ENCODE measurements at regions not wholly inside any gene's neighbourhood (a gene's known extent, or its start where the extent isn't known, plus 50 kb on each side); places are given as distances from the start of the nearest gene placed in this dataset.

- DNase-seq, result no peak
Observed at GRCh38 chr3:14288833-14289451, 110.3 kb downstream of the LSM3 start.

GRCh38 chr3:14289590-14290461 lies 111.2 kb downstream of the LSM3 start:
- DNase-seq, result no peak

- no peak for DNase-seq
Observed at GRCh38 chr3:14290631-14291385, 111.6 kb upstream of the SLC6A6 start.

DNA sequence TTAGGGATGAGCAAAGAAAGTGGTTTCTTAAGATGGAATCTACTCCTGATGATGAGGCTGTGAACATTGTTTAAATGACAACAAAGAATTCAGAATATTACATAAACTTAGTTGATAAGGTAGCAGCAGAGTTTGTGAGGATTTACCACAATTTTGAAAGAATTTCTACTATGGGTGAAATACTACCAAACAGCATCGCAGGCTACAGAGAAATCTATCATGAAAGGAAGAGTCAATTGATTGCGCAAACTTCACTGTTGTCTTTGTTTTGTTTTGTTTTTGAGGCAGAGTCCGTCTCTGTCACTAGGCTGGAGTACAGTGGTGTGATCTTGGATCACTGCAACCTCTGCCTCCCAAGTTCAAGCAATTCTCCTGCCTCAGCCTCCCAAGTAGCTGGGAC lies 107.4 kb upstream of the SLC6A6 start:
- DNase-seq, result no peak

- no peak for DNase-seq
Observed at GRCh38 chr3:14295801-14296200, 106.6 kb upstream of the SLC6A6 start.

GRCh38 chr3:14297305-14297704 lies 105.1 kb upstream of the SLC6A6 start:
- DNase-seq, result no peak

- no peak for DNase-seq
Observed at GRCh38 chr3:14297784-14298236, 104.6 kb upstream of the SLC6A6 start.

DNA sequence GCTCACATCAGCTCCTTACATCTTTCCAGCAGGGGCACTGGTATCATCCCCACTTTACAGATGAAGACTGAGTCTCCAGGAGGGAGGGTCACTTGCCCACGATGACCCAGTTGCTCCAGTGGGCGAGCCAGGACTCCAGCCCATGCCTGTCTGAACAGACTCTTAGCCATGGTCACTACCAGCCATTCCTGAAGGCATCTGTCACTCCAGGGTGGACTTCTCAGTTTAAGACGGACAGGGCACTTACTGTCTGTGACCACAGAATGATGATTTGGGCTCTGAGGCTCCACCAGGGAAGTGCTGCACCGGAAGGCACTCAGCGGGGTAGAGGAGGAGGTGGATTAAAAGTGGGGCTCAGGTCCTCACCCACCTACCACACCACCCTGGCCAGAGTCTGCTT lies 104.0 kb upstream of the SLC6A6 start:
- no peak for DNase-seq

DNA sequence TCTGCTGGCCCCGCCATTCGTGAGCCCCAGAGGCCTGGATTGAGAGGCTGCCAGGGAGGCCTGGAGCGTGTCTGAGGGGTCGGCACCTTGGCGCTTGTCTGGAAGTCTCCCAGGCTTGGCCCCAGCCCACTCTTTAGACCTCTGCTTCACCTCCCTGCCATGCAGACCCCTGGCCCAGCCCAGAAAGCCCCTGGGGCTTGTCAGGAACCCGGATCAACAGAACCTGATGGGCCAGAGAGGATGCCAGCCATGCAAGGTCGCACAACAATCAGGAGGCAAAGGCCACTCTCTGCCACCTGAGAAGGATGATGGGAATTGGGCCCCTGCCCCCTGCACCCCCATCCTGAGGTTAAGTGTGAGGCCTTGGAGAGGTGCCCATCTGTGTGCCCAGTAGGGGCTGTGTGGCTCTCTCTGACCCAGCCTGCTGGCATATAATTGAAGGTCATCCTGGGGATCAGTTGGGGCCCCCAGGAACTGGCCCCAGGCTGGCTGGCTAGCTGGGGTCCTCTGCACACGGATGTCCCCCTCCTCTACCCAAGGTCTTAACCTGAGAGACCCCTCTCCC lies 103.3 kb upstream of the SLC6A6 start:
- DNase-seq, result no peak

DNA sequence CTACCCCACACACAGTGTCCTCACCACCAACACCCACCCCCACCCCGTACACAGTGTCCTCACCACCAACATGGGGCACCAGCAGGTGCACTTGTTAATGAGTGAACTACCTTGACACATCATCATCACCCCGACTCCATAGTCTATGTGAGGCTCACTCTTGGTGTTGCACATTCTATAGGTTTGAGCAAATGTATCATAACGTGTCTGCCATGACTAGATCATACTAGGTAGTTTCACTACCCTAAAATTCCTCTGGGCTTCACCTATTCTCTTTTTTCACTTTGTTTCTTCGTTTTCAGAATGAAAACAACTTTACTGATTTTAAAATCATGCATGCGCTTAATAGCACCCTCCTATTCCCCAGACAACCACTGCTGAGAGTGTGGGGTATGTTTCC lies 102.6 kb upstream of the SLC6A6 start:
- DNase-seq, result no peak

DNA sequence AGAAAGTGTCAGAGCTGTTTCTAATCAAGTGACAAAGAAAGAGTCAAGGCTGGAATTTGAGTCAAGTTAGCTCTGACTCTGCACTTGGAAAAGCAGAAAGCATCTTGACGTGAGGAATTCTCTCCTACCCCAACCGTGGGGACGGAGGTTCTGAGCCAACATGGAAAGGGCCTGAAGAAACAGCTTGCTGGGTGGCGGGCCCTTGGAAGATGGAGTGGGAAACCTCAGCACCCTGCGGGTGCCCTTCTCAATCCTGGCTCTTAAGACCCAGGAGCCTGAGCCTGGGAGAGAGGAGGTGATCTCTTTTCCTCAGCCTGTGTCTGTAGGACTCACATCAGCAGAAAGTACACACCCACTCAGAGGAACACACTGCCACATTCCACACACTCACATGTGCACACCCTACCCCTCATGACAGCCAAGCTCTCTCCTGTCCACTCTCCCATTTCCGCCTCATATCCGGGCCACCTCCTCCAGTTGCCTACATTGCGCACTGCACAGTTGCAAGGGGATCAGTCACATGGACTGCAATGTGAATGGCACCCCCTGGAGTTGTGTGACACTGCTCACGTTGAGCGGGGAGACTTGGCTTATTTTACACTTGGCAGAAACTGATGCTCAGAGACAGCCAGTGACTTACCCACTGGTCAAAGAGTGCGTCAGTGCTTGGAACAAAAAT lies 101.5 kb upstream of the SLC6A6 start:
- no peak for DNase-seq

DNA sequence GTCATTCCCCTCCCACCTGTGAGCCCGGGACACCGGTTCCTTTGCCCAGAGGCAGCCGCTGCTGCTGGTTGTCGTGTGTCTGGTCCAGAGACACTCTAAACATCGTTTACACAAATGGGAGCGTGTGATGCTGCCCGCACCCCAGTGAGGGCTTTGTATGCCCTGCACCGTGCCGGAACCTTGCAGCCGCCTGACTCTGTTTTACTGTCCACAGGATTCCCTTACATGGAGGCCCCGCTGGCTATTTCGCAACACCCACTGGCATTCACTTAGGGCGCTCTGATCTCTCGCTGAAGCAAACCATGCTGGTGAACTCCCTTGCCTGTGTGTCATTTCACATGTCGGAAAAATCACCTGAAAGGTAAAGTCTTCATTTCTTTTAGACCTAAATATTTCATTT lies 100.8 kb upstream of the SLC6A6 start:
- no peak for DNase-seq

DNA sequence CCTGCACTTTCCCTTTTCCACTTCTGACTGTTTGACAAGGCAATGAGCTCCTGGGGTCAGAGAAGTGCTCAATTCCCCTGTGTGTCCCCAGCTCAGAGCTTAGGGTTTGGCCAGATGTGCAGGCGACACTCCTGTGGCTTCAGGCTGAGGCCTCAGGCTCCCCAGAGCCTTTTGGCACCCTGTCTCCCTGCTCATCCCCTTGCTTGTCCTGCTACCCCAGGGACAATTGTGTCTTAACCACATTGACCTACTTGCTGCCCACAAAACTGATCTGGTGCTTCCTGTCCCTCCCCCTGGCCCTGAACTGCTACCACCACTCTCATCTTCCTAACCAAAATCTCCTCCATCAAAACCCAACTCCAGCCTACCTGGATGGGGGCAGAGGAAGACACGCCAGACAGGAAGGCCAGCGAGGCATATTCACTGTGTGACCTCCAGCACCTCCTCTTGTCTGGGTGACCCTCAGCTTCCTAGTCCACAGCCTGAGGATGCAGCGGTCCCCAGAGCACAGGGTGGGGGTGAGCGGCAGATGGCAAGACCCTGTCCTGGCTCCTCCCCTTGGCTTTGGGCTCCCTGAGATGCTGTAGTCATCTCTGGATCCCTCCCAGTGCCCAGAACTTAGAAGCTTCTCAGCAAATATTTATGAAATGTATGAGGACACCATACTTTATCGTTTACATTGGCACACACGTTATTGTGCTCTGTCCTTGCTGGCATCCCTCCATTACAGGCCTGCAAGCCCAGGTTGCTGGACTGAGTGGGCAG lies 98.9 kb upstream of the SLC6A6 start:
- DNase-seq, result no peak

GRCh38 chr3:14304101-14305045 lies 98.0 kb upstream of the SLC6A6 start:
- no peak for DNase-seq

GRCh38 chr3:14305324-14305723 lies 97.1 kb upstream of the SLC6A6 start:
- DNase-seq, result no peak

GRCh38 chr3:14306142-14306541 lies 96.3 kb upstream of the SLC6A6 start:
- DNase-seq, result no peak

- DNase-seq, result no peak
Observed at GRCh38 chr3:14307656-14308302, 94.6 kb upstream of the SLC6A6 start.

DNA sequence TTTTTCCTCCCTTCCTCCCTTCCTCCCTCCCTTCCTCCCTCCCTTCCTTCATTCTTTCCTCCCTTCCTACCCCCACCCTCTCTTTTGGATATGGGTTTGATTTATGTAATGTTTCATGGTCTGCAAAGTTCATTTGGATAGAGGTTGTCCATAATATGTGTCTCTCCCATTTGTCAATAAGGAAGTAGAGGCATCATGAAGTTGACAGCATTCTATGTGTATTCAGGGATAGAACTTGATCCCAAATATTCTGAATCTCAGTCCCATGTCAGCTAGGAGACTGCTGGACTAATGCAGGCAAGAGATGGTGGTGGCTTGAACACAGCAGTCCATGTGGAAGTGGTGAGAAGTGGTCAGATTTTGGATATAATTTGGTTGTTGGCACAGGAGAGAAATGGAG lies 90.7 kb upstream of the SLC6A6 start:
- DNase-seq, result no peak

DNA sequence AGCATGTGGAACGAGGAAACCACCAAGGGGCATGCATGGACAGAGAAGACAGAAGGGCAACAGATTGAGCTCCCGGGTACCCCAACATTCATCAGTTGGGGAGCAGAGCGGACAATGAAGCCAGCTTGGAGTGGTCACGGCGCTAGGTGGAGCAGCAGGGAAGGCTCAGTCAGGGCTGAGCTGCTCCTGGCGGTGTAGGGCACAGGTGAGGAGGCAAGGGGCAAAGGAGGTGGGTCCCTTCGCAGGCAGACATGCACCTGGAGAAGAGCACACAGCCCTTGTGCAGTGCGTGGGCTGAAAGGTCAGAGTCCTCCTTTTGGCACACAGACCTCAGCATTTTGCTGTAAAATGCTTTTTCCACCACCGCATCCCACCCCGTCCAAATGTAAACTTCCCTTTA lies 90.0 kb upstream of the SLC6A6 start:
- no peak for DNase-seq

DNA sequence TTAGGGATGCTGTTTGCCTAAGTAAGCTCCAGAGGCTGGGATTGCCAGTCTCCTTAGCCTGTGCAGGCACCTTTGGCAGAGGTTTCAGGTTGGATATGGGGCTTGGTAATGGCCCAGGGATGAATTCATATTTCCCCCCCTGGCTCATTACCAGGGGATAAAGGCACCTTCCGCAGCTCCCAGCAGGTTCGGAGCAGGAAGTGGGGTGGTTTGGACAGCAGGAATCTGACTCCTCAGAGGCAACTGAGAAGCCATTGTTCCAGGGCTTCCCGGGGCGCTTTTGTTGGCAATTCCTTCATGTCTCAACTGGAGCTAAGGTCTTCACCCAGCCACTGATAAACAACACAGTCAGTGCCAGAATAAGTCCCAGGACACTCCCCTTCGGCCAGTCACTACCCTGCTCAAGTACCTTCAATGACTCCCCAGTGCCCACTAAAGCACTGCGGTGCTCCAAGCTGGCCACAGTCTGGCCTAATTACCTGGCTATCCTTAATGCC lies 85.3 kb upstream of the SLC6A6 start:
- no peak for DNase-seq

Data from NCI-H2081 (cell line).